ENCODE measurements at regions not wholly inside any gene's neighbourhood (a gene's known extent, or its start where the extent isn't known, plus 50 kb on each side); places are given as distances from the start of the nearest gene placed in this dataset.

GRCh38 chr15:37819191-37819590 lies 115.2 kb upstream of the TMCO5A start:
- TF ChIP-seq CTCF (IDR thresholded peaks at IDR 0.05; ENCODE audit: low read depth, low read length, missing input control) = no peak
- no peak for TF ChIP-seq YY1 (IDR thresholded peaks at IDR 0.05)
- no peak for TF ChIP-seq GABPA (IDR thresholded peaks at IDR 0.05 in 1 of 2, conservative IDR thresholded peaks at IDR 0.05 in 1 of 2)
- TF ChIP-seq JUND (IDR thresholded peaks at IDR 0.05) = no peak
- no peak for TF ChIP-seq MAX (IDR thresholded peaks at IDR 0.05)
- TF ChIP-seq REST (IDR thresholded peaks at IDR 0.05) = no peak
- TF ChIP-seq RAD21 (IDR thresholded peaks at IDR 0.05) = no peak
- no peak for TF ChIP-seq EGR1 (IDR thresholded peaks at IDR 0.05; ENCODE audit: low read depth in 2 of 2)
- no peak for TF ChIP-seq ZBTB33 (IDR thresholded peaks at IDR 0.05)
- no peak for TF ChIP-seq NR2F2 (IDR thresholded peaks at IDR 0.05)
- TF ChIP-seq ATF3 (IDR thresholded peaks at IDR 0.05) = no peak
- TF ChIP-seq RXRA (IDR thresholded peaks at IDR 0.05) = no peak
- no peak for TF ChIP-seq TAF1 (conservative IDR thresholded peaks at IDR 0.05)
- no peak for TF ChIP-seq SP1 (IDR thresholded peaks at IDR 0.05)

All from liver (tissue), 3 donors.